ENCODE measurements at regions not wholly inside any gene's neighbourhood (a gene's known extent, or its start where the extent isn't known, plus 50 kb on each side); places are given as distances from the start of the nearest gene placed in this dataset.

- H2AFZ ChIP-seq = no peak overlapping the region
- no peaks in the 10 kb centered on the region for H3K27me3 ChIP-seq (ENCODE audit: insufficient read depth)
- Mint-ChIP-seq H3K27me3 (ENCODE audit: insufficient read depth, low read depth, poor library complexity) (no peaks in the 10 kb centered on the region), H3K9me3 (no peaks in the 10 kb centered on the region), H3K27ac (no peak overlapping the region), H3K4me1 (no peaks in the 10 kb centered on the region), H3K36me3 (ENCODE audit: low read depth) (no peaks in the 10 kb centered on the region), H3K4me3 (no peak overlapping the region)
- no peaks in the 10 kb centered on the region for H3F3A ChIP-seq (replicated peaks; ENCODE audit: low read depth)
- TF ChIP-seq ZNF114 (CRISPR knock-in tag; IDR thresholded peaks at IDR 0.05) = no peak
- TF ChIP-seq ETS1 (IDR thresholded peaks at IDR 0.05) = no peak
- TF ChIP-seq NANOG (IDR thresholded peaks at IDR 0.05; ENCODE audit: borderline replicate concordance) = no peak
- TF ChIP-seq, protein P1, sequence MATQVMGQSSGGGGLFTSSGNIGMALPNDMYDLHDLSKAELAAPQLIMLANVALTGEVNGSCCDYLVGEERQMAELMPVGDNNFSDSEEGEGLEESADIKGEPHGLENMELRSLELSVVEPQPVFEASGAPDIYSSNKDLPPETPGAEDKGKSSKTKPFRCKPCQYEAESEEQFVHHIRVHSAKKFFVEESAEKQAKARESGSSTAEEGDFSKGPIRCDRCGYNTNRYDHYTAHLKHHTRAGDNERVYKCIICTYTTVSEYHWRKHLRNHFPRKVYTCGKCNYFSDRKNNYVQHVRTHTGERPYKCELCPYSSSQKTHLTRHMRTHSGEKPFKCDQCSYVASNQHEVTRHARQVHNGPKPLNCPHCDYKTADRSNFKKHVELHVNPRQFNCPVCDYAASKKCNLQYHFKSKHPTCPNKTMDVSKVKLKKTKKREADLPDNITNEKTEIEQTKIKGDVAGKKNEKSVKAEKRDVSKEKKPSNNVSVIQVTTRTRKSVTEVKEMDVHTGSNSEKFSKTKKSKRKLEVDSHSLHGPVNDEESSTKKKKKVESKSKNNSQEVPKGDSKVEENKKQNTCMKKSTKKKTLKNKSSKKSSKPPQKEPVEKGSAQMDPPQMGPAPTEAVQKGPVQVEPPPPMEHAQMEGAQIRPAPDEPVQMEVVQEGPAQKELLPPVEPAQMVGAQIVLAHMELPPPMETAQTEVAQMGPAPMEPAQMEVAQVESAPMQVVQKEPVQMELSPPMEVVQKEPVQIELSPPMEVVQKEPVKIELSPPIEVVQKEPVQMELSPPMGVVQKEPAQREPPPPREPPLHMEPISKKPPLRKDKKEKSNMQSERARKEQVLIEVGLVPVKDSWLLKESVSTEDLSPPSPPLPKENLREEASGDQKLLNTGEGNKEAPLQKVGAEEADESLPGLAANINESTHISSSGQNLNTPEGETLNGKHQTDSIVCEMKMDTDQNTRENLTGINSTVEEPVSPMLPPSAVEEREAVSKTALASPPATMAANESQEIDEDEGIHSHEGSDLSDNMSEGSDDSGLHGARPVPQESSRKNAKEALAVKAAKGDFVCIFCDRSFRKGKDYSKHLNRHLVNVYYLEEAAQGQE (IDR thresholded peaks at IDR 0.05; ENCODE audit: unreplicated experiment) = no peak
- no peak for TF ChIP-seq EZH2 (IDR thresholded peaks at IDR 0.05; ENCODE audit: low read depth, unreplicated experiment)
- TF ChIP-seq, protein P2, sequence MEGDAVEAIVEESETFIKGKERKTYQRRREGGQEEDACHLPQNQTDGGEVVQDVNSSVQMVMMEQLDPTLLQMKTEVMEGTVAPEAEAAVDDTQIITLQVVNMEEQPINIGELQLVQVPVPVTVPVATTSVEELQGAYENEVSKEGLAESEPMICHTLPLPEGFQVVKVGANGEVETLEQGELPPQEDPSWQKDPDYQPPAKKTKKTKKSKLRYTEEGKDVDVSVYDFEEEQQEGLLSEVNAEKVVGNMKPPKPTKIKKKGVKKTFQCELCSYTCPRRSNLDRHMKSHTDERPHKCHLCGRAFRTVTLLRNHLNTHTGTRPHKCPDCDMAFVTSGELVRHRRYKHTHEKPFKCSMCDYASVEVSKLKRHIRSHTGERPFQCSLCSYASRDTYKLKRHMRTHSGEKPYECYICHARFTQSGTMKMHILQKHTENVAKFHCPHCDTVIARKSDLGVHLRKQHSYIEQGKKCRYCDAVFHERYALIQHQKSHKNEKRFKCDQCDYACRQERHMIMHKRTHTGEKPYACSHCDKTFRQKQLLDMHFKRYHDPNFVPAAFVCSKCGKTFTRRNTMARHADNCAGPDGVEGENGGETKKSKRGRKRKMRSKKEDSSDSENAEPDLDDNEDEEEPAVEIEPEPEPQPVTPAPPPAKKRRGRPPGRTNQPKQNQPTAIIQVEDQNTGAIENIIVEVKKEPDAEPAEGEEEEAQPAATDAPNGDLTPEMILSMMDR (conservative IDR thresholded peaks at IDR 0.05; ENCODE audit: low read depth in 2 of 2) = no peak
- no peak for TF ChIP-seq CREB1 (CRISPR knock-in tag; IDR thresholded peaks at IDR 0.05; ENCODE audit: low read depth)
- no peak overlapping the region for H3K4me3 ChIP-seq
- no peaks in the 10 kb centered on the region for H3K4me1 ChIP-seq (ENCODE audit: insufficient read depth)
- DNase-seq (ENCODE audit: low spot score) = no peak
- no peaks in the 10 kb centered on the region for H3K9me2 ChIP-seq (ENCODE audit: insufficient read depth)
- ATAC-seq = no peak
- H3K36me3 ChIP-seq (ENCODE audit: insufficient read depth) = no peaks in the 10 kb centered on the region
- no peaks in the 10 kb centered on the region for H3K79me2 ChIP-seq (replicated peaks; ENCODE audit: insufficient read depth)
- no peak overlapping the region for H3K4me2 ChIP-seq
- H3K27ac ChIP-seq (ENCODE audit: low read depth) = no peak overlapping the region
- H4K20me1 ChIP-seq (replicated peaks; ENCODE audit: insufficient read depth) = no peaks in the 10 kb centered on the region
These were observed 815.6 kb downstream of the SORCS1 start for GRCh38 chr10:106348933-106349332.

GRCh38 chr10:106347547-106347946 is 817.0 kb downstream of the SORCS1 start:
- Histone ChIP-seq H3K36me3 (ENCODE audit: insufficient read depth) (no peaks in the 10 kb centered on the region), H3K4me3 (no peak overlapping the region), H3K27ac (ENCODE audit: low read depth) (no peak overlapping the region), H3F3A (replicated peaks; ENCODE audit: low read depth) (no peaks in the 10 kb centered on the region), H2AFZ (no peak overlapping the region), H3K27me3 (ENCODE audit: insufficient read depth) (no peaks in the 10 kb centered on the region), H4K20me1 (replicated peaks; ENCODE audit: insufficient read depth) (no peaks in the 10 kb centered on the region), H3K9me2 (ENCODE audit: insufficient read depth) (no peaks in the 10 kb centered on the region), H3K4me2 (no peak overlapping the region), H3K79me2 (replicated peaks; ENCODE audit: insufficient read depth) (no peaks in the 10 kb centered on the region), H3K4me1 (ENCODE audit: insufficient read depth) (no peaks in the 10 kb centered on the region)
- no peaks in the 10 kb centered on the region for H3K9me3 Mint-ChIP-seq
- DNase-seq (ENCODE audit: low spot score) (no peak), ATAC-seq (no peak)
- H3K27me3 Mint-ChIP-seq (ENCODE audit: insufficient read depth, low read depth, poor library complexity) = no peaks in the 10 kb centered on the region
- H3K27ac Mint-ChIP-seq = no peak overlapping the region
- no peak overlapping the region for H3K4me3 Mint-ChIP-seq
- H3K4me1 Mint-ChIP-seq = no peaks in the 10 kb centered on the region
- no peaks in the 10 kb centered on the region for H3K36me3 Mint-ChIP-seq (ENCODE audit: low read depth)
- TF ChIP-seq JUNB (IDR thresholded peaks at IDR 0.05; ENCODE audit: unreplicated experiment) (no peak), ZNF114 (CRISPR knock-in tag; IDR thresholded peaks at IDR 0.05) (no peak), POLR2AphosphoS5 (IDR thresholded peaks at IDR 0.05; ENCODE audit: low read depth) (no peak), EZH2phosphoT487 (IDR thresholded peaks at IDR 0.05; ENCODE audit: unreplicated experiment) (no peak), CREB1 (CRISPR knock-in tag; IDR thresholded peaks at IDR 0.05; ENCODE audit: low read depth) (no peak), EZH2 (IDR thresholded peaks at IDR 0.05; ENCODE audit: low read depth, unreplicated experiment) (no peak), ETS1 (IDR thresholded peaks at IDR 0.05) (no peak), ZNF331 (CRISPR knock-in tag; IDR thresholded peaks at IDR 0.05; ENCODE audit: low read depth) (no peak), STAT1 (IDR thresholded peaks at IDR 0.05; ENCODE audit: unreplicated experiment) (no peak), NANOG (IDR thresholded peaks at IDR 0.05; ENCODE audit: borderline replicate concordance) (no peak)
- TF ChIP-seq, protein P1 (IDR thresholded peaks at IDR 0.05; ENCODE audit: unreplicated experiment) = no peak

All from GM23338 (cell line).